ENCODE measurements at regions not wholly inside any gene's neighbourhood (a gene's known extent, or its start where the extent isn't known, plus 50 kb on each side); places are given as distances from the start of the nearest gene placed in this dataset.
"Not testable (repeated sequence)": the region's sequence is repeated elsewhere in the genome, so short reads cannot be mapped to it uniquely, and the experiment has no call there.

- DNase-seq: no peak
Observed at GRCh38 chr7:80082213-80082612, 52.4 kb upstream of the GNAI1 start.

GRCh38 chr7:80078886-80079285, 55.7 kb upstream of the GNAI1 start:
- DNase-seq: no peak

- peak; percentile 46 for DNase-seq
Observed at GRCh38 chr7:80078159-80078731, 56.4 kb upstream of the GNAI1 start.

- no peak for DNase-seq
Observed at GRCh38 chr7:80070391-80070790, 64.2 kb upstream of the GNAI1 start.

- DNase-seq: no peak
Observed at GRCh38 chr7:80066639-80067038, 68.0 kb upstream of the GNAI1 start.

GRCh38 chr7:80063834-80064233, 70.8 kb upstream of the GNAI1 start:
- no peak for DNase-seq

GRCh38 chr7:80060218-80060806, 74.3 kb upstream of the GNAI1 start:
- DNase-seq: no peak

- no peak for DNase-seq
Observed at GRCh38 chr7:80057488-80057887, 77.1 kb upstream of the GNAI1 start.

- DNase-seq: no peak
Observed at GRCh38 chr7:80054356-80054755, 80.3 kb upstream of the GNAI1 start.

- no peak for DNase-seq
Observed at GRCh38 chr7:80053124-80053523, 81.5 kb upstream of the GNAI1 start.

GRCh38 chr7:80047856-80048459, 86.7 kb upstream of the GNAI1 start:
- DNase-seq: no peak

- DNase-seq: no peak
Observed at GRCh38 chr7:80047032-80047431, 87.6 kb upstream of the GNAI1 start.

- DNase-seq: no peak
Observed at GRCh38 chr7:80044796-80045195, 89.8 kb upstream of the GNAI1 start.

- no peak for DNase-seq
Observed at GRCh38 chr7:80040752-80041151, 93.9 kb upstream of the GNAI1 start.

GRCh38 chr7:80040335-80040734, 94.3 kb upstream of the GNAI1 start:
- DNase-seq: no peak

- no peak for DNase-seq
Observed at GRCh38 chr7:80039251-80039884, 95.3 kb upstream of the GNAI1 start.

GRCh38 chr7:80037689-80038088, 96.9 kb upstream of the GNAI1 start:
- DNase-seq: no peak

- no peak for DNase-seq
Observed at GRCh38 chr7:80036107-80036506, 98.5 kb upstream of the GNAI1 start.

- DNase-seq: no peak
Observed at GRCh38 chr7:80028717-80029116, 105.9 kb upstream of the GNAI1 start.

GRCh38 chr7:80027611-80028173, 106.9 kb upstream of the GNAI1 start:
- no peak for DNase-seq

GRCh38 chr7:80026766-80027165, 107.9 kb upstream of the GNAI1 start:
- no peak for DNase-seq

GRCh38 chr7:80020277-80020676, 114.4 kb upstream of the GNAI1 start:
- DNase-seq: not testable (repeated sequence)

- DNase-seq: not testable (repeated sequence)
Observed at GRCh38 chr7:80019809-80020207, 114.8 kb upstream of the GNAI1 start.
